ENCODE measurements at regions not wholly inside any gene's neighbourhood (a gene's known extent, or its start where the extent isn't known, plus 50 kb on each side); places are given as distances from the start of the nearest gene placed in this dataset.

DNA sequence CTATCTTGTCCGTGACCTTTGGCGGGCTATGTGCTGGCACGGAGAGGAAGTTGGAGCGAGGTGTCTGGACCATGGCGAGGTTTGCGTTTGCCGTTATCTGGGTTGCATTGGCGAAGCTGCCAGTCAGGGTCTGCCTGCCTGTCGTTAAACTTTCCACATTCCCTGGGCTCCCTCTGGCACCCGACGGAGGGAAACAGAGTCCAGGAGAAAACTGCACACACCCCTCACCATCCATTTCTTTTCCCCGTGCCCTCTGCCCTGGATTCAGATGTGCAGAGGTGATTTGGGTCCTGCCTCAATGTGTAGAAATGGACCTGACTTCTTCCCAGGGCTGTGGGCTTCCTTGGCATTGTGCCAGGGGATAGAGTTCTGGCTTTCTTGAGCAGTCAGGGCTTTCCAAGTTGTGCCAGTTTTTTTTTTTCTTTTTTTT is 142.4 kb downstream of the URI1 start:
- TF ChIP-seq, protein P1, sequence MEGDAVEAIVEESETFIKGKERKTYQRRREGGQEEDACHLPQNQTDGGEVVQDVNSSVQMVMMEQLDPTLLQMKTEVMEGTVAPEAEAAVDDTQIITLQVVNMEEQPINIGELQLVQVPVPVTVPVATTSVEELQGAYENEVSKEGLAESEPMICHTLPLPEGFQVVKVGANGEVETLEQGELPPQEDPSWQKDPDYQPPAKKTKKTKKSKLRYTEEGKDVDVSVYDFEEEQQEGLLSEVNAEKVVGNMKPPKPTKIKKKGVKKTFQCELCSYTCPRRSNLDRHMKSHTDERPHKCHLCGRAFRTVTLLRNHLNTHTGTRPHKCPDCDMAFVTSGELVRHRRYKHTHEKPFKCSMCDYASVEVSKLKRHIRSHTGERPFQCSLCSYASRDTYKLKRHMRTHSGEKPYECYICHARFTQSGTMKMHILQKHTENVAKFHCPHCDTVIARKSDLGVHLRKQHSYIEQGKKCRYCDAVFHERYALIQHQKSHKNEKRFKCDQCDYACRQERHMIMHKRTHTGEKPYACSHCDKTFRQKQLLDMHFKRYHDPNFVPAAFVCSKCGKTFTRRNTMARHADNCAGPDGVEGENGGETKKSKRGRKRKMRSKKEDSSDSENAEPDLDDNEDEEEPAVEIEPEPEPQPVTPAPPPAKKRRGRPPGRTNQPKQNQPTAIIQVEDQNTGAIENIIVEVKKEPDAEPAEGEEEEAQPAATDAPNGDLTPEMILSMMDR (IDR thresholded peaks at IDR 0.05) = no peak
- no peak for DNase-seq (ENCODE audit: low spot score)
- no peak overlapping the region for H3K4me3 ChIP-seq
- H3K27ac ChIP-seq = no peak overlapping the region

DNA sequence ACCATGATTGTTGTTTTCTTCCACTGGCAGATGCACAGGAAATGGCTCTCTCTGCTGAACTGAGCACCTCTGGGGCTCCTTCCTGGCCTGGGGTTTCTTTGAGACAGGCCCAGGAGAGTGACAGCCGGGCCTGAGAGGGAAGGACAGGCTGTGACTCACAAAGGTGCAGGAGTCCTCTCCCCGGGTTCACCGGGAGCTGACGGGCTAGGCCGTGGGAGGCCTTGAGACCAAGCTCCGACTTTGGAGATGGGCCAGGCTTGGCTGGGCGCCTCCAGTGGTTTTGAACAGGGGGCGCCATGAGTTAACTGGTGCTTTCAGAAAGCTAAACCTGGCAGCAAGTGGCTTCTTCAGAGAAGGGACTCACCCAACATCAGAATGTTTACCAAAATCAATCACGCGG is 143.4 kb downstream of the URI1 start:
- no peak overlapping the region for H3K4me3 ChIP-seq
- TF ChIP-seq, protein P1 (IDR thresholded peaks at IDR 0.05) = no peak
- no peak overlapping the region for H3K27ac ChIP-seq
- no peak for DNase-seq (ENCODE audit: low spot score)

DNA sequence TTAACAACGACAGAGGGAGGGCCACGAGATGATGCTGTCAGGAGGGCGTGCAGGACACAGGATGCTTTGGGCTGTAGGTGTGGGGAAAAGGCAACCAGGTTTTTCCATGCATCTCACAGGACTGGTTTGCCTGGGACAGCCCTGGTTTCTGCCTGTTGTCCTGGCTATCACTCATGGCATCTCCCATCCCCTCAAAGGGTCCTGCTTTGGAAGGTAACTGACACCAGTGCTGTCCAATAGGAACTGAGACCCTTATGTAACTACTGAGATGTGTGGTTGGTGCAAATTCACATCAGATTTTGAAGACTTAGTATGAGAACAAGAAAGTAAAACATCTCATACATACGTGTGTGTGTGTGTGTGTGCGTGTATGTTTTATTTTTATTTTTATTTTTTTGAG is 144.2 kb downstream of the URI1 start:
- no peak for DNase-seq (ENCODE audit: low spot score)
- H3K27ac ChIP-seq = no peak overlapping the region

DNA sequence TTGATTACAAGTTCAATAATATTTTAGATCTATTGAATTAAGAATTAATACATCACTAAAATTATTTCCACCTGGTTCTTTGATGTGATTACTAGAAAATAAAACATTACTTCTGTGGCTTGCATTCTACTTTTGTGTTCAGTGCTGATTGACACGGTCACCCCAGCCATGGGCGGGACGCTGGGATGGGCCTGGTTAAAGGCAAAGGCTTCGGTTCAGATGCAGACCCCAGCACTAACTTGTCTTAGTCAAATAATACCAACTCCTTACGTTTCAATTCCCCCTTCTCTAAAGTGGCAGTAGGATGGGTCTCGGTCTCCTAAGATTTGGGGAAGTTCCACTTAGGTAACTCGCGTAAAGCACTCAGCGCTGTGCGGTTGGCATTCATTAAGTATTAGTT is 144.9 kb downstream of the URI1 start:
- DNase-seq (ENCODE audit: low spot score) = no peak

More for the DNA sequence above, 144.2 kb downstream of the URI1 start:
- H3K4me3 ChIP-seq = no peak overlapping the region
- TF ChIP-seq, protein P1 (IDR thresholded peaks at IDR 0.05) = no peak

DNA sequence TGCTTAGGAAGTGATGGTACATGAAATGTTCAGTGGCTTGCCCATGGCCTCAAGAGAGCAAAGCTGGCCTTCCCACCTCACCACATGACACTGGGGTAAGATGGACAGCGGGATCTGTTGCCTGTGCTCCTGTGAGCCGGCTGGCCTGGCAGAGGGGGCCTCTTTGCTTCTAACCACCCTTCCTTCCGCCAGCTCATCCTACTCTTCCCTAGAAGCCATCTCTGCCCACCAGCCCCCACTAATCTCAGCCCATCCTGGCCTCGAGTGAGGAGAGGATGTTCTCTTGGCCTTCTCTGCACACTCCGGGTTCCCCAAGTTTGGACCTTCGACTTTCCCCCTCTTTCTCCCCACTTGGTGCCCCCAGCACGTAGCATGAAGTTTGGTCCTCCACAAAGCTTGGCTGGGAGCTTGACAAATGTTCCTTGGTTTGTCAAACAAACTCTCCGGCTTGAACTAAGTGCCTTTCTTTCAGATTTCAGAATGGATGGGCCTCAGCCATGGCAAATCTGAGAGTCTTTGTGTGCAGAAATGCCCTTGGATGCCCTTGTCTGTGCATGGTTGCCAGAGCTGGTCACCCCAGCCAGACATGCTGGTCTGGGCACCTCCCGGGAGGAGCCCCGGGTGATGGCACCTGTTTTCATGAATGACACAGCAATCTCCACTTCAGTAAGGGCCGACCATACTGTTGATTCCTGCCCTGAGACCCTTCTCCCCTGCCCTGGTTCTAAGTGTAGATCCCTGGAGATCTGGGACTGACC is 145.5 kb downstream of the URI1 start:
- no peak overlapping the region for H3K4me3 ChIP-seq
- DNase-seq (ENCODE audit: low spot score) = no peak
- no peak overlapping the region for H3K27ac ChIP-seq
- TF ChIP-seq, protein P1 (IDR thresholded peaks at IDR 0.05) = no peak

More for the DNA sequence above, 144.9 kb downstream of the URI1 start:
- Histone ChIP-seq H3K27ac (no peak overlapping the region), H3K4me3 (no peak overlapping the region)
- TF ChIP-seq, protein P1 (IDR thresholded peaks at IDR 0.05) = no peak

DNA sequence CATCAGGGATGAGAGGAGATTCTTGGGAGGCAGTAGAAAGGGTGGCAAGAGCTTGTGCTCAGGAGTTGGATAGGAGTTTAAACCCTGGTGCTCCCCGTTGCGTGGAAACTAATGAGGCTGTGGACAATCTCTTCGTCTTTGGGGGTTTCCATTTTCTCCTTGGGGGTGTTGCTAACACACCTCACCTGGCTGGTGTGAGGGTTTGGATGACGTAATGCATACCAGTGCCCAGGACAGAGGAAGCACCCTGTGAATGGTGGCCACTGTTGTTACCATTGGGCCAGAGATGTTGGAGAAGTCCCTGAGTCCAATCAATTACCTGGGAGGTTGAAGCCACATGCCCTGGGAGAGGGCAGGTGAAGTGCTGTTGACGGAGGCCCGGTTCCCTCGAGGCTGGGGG is 146.5 kb downstream of the URI1 start:
- Histone ChIP-seq H3K4me3 (no peak overlapping the region), H3K27ac (no peak overlapping the region)
- no peak for DNase-seq (ENCODE audit: low spot score)
- TF ChIP-seq, protein P1 (IDR thresholded peaks at IDR 0.05) = no peak

DNA sequence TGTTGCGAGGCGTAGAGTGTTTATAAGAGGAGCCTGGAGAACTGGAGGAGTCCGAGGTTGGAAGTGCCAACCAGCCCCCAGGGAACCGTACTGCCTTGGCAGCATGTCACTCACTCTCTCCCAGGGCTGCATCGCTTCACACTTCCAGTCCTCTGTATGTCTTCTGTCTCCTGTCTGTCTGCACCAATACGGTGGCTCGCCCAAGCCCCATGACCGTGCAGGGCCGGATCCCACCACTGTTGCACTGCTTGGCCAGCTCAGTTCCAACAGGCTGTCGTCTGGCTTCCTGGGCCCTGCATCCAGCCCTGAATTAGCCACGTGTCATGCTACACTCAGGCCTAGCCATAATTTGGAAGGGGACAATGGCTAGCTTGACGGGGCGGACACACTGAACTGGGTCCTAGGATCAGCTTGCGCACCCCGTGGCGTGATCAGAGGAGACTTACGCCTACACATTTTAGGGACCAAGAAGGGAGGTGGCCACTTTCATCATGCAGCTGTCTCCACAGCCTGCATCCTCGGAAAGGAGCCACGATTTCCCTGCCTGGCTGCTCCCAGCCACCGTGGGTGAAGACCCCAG is 147.1 kb downstream of the URI1 start:
- Histone ChIP-seq H3K4me3 (no peak overlapping the region), H3K27ac (no peak overlapping the region)
- DNase-seq (ENCODE audit: low spot score) = no peak
- TF ChIP-seq, protein P1 (IDR thresholded peaks at IDR 0.05) = no peak
